ENCODE measurements at regions not wholly inside any gene's neighbourhood (a gene's known extent, or its start where the extent isn't known, plus 50 kb on each side); places are given as distances from the start of the nearest gene placed in this dataset.

GRCh38 chr4:129468624-129469023 lies 372.7 kb downstream of the C4orf33 start:
- no peak for TF ChIP-seq ZFX (IDR thresholded peaks at IDR 0.05; ENCODE audit: borderline replicate concordance)
- no peak for TF ChIP-seq CTCF (IDR thresholded peaks at IDR 0.05)
